ENCODE measurements at regions not wholly inside any gene's neighbourhood (a gene's known extent, or its start where the extent isn't known, plus 50 kb on each side); places are given as distances from the start of the nearest gene placed in this dataset.

- TF ChIP-seq CTCF (IDR thresholded peaks at IDR 0.05) (no peak), POLR2A (IDR thresholded peaks at IDR 0.05) (no peak)
Measured at GRCh38 chr7:19408706-19409220, 263.5 kb upstream of the FERD3L start.

Measured in esophagus squamous epithelium (tissue), 4 donors.